Chondrocyte (in vitro differentiated cells): ENCODE measurements at regions not wholly inside any gene's neighbourhood (a gene's known extent, or its start where the extent isn't known, plus 50 kb on each side); places are given as distances from the start of the nearest gene placed in this dataset.
"Not testable (repeated sequence)": the region's sequence is repeated elsewhere in the genome, so short reads cannot be mapped to it uniquely, and the experiment has no call there.

Source experiments
- DNase-seq: peaks from one replicate; pipeline ENCODE4 v3.0.0; 2021; ENCODE audit warnings: mixed read lengths, low spot score
- H3K27ac Mint-ChIP-seq: one replicate; pipeline ENCODE4 v1.8.0; 2021; ENCODE audit warnings: mild to moderate bottlenecking, moderate library complexity, mixed read lengths; ENCODE audit not compliant: unreplicated experiment
- H3K27me3 Mint-ChIP-seq: 2 replicates; pipeline ENCODE4 v1.8.0; 2021; ENCODE audit warnings: low read depth, mixed read lengths
- H3K36me3 Mint-ChIP-seq: 2 replicates; pipeline ENCODE4 v1.8.0; 2021; ENCODE audit warnings: low read depth, mixed read lengths
- H3K4me1 Mint-ChIP-seq: 2 replicates; pipeline ENCODE4 v1.8.0; 2021; ENCODE audit warnings: low read depth, mild to moderate bottlenecking, mixed read lengths
- H3K4me3 Mint-ChIP-seq: one replicate; pipeline ENCODE4 v1.8.0; 2021; ENCODE audit warnings: mild to moderate bottlenecking, moderate library complexity, mixed read lengths; ENCODE audit not compliant: unreplicated experiment
- H3K9me3 Mint-ChIP-seq: 2 replicates; pipeline ENCODE4 v1.8.0; 2021; ENCODE audit warnings: low read depth, mixed read lengths
- CTCF ChIP-seq: fragments of 200-600 bp; sonication (generic); IDR thresholded peaks from 2 replicates; pipeline ENCODE4 v1.5.0; 2021; ENCODE audit warnings: antibody characterized with exemption, mild to moderate bottlenecking, moderate library complexity

GRCh38 chrX:118231464-118231863, 114.4 kb upstream of the WDR44 start:
- peaks cover 11% of the 10 kb centered on the region for H3K9me3 Mint-ChIP-seq

GRCh38 chrX:118239178-118239870, 106.6 kb upstream of the WDR44 start:
- H3K4me1 Mint-ChIP-seq, result no peaks in the 10 kb centered on the region
- H3K4me3 Mint-ChIP-seq, result no peak overlapping the region
- H3K27me3 Mint-ChIP-seq, result peaks cover 1% of the 10 kb centered on the region
- DNase-seq, result no peak
- H3K36me3 Mint-ChIP-seq, result no peaks in the 10 kb centered on the region
- H3K9me3 Mint-ChIP-seq, result peaks cover 20% of the 10 kb centered on the region
- TF ChIP-seq CTCF, result no peak
- H3K27ac Mint-ChIP-seq, result no peak overlapping the region

More at GRCh38 chrX:118231464-118231863, 114.4 kb upstream of the WDR44 start:
- Mint-ChIP-seq H3K4me3 (no peak overlapping the region), H3K36me3 (no peaks in the 10 kb centered on the region), H3K27me3 (no peaks in the 10 kb centered on the region), H3K4me1 (peaks cover 8% of the 10 kb centered on the region), H3K27ac (no peak overlapping the region)
- TF ChIP-seq CTCF, result no peak
- no peak for DNase-seq

DNA sequence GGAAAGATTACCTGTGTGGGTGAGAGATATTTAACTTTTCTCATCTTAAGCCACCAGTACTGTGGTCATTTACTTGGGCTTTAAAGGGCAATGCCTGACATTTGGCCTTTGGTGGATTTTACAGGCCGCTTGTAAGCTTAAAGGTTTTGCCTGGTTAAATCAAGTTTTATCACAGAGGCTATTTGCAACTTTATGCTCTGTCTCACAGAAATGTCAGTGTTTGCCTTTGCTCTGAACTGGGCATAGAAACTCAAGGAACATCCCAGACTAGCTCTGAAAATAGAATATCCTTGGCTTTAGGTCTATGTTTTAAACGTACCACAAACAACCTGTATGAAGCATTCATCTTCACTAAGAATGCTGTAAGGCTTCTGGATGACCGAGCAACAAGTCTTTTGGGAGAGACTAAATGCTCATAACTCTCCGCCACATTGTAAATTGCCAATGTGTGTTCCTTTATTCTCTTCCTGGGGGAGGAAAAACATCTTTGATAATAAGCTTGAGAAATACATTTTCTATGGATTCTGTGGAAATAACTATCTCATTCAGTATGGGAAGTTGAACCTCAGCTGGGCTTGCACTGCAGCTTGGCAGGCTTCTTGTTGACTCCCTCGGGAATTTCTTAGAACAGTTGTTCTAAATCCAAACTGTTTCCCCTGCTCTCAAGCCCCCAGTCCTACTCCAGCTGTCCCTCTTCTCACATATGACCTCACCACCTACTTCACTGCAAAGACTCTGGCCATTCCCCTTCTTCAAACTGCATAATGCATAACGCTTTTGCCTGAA, 105.8 kb upstream of the WDR44 start:
- Mint-ChIP-seq H3K27me3 (peaks cover 4% of the 10 kb centered on the region), H3K36me3 (peaks cover 1% of the 10 kb centered on the region), H3K4me1 (no peaks in the 10 kb centered on the region), H3K9me3 (peaks cover 20% of the 10 kb centered on the region), H3K4me3 (no peak overlapping the region), H3K27ac (no peak overlapping the region)
- DNase-seq, result no peak
- TF ChIP-seq CTCF, result no peak

DNA sequence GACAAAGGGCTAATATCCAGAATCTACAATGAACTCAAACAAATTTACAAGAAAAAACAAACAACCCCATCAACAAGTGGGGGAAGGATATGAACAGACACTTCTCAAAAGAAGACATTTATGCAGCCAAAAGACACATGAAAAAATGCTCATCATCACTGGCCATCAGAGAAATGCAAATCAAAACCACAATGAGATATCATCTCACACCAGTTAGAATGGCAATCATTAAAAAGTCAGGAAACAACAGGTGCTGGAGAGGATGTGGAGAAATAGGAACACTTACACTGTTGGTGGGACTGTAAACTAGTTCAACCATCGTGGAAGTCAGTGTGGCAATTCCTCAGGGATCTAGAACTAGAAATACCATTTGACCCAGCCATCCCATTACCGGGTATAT, 98.9 kb upstream of the WDR44 start:
- H3K27ac Mint-ChIP-seq, H3K27me3 Mint-ChIP-seq, H3K4me1 Mint-ChIP-seq, H3K4me3 Mint-ChIP-seq, DNase-seq, H3K9me3 Mint-ChIP-seq, H3K36me3 Mint-ChIP-seq: not testable (repeated sequence)

DNA sequence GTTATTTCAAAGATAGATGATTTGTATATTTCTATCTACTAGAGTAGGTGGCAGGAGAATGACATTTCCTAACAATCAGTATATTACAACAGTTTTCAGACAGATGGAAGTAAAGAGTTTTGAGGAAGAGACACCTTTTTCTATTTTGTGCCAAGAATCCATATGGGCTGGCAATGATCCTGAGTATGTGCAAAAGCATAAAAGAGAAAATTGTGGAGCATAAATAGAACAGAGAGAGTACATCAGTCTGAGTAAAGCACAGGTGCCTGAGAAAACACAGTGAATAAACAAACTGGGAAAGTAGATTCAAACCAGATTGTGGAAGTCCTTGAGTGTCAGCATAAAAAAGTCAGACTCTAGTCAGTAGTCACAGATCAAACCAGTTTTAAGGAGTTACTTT, 96.8 kb upstream of the WDR44 start:
- Mint-ChIP-seq H3K9me3 (no peaks in the 10 kb centered on the region), H3K27me3 (peaks cover 4% of the 10 kb centered on the region), H3K27ac (no peak overlapping the region), H3K36me3 (peaks cover 1% of the 10 kb centered on the region), H3K4me3 (no peak overlapping the region), H3K4me1 (no peaks in the 10 kb centered on the region)
- TF ChIP-seq CTCF, result no peak
- no peak for DNase-seq
